ENCODE measurements at regions not wholly inside any gene's neighbourhood (a gene's known extent, or its start where the extent isn't known, plus 50 kb on each side); places are given as distances from the start of the nearest gene placed in this dataset.

DNA sequence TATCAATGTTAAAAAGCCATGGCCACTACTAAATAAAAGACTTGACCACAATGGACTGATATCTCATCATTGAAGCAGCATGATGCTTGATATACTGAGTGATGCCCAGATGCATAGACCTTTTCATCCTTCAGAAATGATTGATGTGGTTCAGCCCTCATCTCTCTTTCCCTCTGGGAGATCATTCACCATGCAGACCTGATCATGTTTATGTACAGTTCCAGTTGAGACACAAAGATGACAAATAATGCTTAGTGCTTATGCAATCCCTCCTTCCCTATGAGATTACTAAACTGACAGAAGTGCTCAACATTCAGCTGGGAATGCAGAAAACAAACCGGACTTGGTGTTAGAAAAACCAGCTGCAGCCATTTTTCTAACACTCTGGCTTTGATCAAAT, 91.9 kb upstream of the TLR4 start:
- TF ChIP-seq, protein P1, sequence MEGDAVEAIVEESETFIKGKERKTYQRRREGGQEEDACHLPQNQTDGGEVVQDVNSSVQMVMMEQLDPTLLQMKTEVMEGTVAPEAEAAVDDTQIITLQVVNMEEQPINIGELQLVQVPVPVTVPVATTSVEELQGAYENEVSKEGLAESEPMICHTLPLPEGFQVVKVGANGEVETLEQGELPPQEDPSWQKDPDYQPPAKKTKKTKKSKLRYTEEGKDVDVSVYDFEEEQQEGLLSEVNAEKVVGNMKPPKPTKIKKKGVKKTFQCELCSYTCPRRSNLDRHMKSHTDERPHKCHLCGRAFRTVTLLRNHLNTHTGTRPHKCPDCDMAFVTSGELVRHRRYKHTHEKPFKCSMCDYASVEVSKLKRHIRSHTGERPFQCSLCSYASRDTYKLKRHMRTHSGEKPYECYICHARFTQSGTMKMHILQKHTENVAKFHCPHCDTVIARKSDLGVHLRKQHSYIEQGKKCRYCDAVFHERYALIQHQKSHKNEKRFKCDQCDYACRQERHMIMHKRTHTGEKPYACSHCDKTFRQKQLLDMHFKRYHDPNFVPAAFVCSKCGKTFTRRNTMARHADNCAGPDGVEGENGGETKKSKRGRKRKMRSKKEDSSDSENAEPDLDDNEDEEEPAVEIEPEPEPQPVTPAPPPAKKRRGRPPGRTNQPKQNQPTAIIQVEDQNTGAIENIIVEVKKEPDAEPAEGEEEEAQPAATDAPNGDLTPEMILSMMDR (conservative IDR thresholded peaks at IDR 0.05): no peak
- no peak for TF ChIP-seq ZFX (IDR thresholded peaks at IDR 0.05)
